HUES64 (cell line): ENCODE measurements at regions not wholly inside any gene's neighbourhood (a gene's known extent, or its start where the extent isn't known, plus 50 kb on each side); places are given as distances from the start of the nearest gene placed in this dataset.

ENCODE experiments used
- H3K27ac ChIP-seq: 2 replicates; pipeline ENCODE4 v1.7.0; 2013; ENCODE audit warnings: low read depth, low read length, inconsistent platforms
- H3K27me3 ChIP-seq: 2 replicates; pipeline ENCODE4 v1.6.1; 2013; ENCODE audit warnings: mild to moderate bottlenecking, low read length; ENCODE audit not compliant: insufficient read depth
- H3K36me3 ChIP-seq: 2 replicates; pipeline ENCODE4 v1.6.1; 2013; ENCODE audit warnings: mild to moderate bottlenecking, low read length; ENCODE audit not compliant: insufficient read depth
- H3K4me1 ChIP-seq: 2 replicates; pipeline ENCODE4 v1.6.1; 2013; ENCODE audit warnings: mild to moderate bottlenecking, low read length, moderate library complexity; ENCODE audit not compliant: insufficient read depth
- H3K4me3 ChIP-seq: 2 replicates; pipeline ENCODE4 v1.5.1; 2013; ENCODE audit warnings: mild to moderate bottlenecking, low read length, moderate library complexity
- H3K9ac ChIP-seq: 2 replicates; pipeline ENCODE4 v1.6.1; 2013; ENCODE audit warnings: mild to moderate bottlenecking, low read depth, low read length
- H3K9me3 ChIP-seq: 2 replicates; pipeline ENCODE4 v1.6.1; 2013; ENCODE audit warnings: low read depth, low read length; ENCODE audit not compliant: insufficient read depth
- WGBS: fragments of 150-250, 120-280 bp; methylation state at CpG from one replicate; pipeline ENCODE4 v1.1.7; 2013; ENCODE audit warnings: missing lambda C conversion rate; 5-methylcytosine and 5-hydroxymethylcytosine counted together

DNA sequence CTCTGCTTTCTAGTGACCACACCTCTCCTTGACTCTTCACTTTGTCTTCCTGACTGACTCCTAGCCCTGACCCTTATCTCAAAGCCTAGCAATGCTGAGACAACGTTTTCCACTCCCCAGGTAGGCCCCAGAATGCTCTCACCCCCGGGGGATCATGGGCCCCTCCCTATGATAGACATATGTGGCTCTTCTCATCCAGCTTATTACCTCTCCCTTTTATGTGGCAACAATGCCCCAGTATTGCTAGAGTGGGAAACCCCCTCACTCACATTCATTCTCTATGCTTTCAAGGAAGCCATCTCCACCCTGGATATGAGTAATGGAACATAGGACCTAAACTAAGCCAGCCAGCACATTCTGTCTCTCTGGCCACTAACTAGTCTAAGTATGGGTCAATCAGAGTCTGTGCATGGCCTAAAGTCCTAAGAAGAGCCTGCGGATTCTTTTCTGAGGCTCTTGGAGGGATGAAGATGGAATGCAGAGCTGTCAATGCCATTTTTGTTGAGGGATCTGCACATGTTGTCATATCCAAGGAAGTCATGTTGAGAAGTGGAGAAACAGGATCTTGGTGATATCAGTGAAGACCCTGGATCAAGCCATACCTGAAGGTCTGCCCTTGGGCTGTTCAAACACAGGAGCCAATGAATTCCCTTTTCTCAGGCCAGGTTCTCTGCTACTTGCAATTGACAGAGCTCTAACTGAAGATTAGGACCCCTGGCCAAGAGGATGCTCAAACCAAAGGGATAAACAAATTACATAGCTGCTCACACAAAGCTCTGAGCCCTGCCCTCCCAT is 79.8 kb upstream of the GRK3 start:
- Histone ChIP-seq H3K27me3 (no peaks in the 10 kb centered on the region), H3K4me1 (no peaks in the 10 kb centered on the region), H3K36me3 (peaks cover 27% of the 10 kb centered on the region), H3K9me3 (no peaks in the 10 kb centered on the region), H3K9ac (no peak overlapping the region), H3K4me3 (no peak overlapping the region), H3K27ac (no peak overlapping the region)
- 89% methylated on average over 3 of the region's 3 CpGs for whole genome bisulfite sequencing

DNA sequence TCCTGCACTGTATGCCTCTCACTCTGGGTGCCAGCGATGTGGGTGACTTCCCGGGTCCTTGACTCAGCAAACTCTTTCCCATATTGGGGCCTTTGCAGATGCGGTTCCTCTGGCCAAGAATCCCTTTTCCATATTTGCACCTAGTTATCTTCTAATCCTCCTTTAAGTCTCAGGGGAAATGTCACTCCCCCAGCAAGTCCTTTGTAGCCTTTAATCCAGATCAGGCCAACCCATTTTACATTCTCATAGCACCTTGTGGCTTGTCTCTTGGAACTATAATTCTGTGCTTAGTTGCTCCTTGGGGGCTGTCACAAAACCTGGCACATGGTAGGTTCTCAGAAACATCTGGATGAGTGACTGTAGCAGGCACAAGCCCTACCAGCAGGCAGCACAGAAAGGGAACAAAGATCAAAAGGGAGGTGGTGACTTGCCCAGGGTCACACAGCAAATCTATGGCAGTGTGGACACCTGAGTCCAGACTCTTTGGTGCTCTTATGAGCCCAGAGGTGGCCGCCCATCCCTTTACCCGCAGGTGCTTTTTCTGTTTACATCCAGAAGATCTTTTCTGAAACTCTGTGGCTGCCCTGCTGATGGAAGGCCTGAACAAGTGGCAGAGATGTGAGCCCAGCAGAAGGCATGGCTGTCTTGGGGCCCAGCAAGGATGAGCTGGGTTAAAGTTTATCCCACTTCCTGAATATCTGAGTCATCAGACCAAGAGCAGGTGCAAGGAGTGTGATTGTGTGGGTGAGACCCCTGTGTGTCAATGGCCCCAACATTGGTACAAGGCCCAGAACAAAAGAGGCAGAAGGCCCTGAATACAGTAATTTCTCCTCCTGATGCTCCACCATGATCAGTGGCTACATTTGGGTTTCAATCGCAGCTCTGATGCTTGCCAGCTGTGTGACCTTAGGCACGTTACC is 78.6 kb upstream of the GRK3 start:
- H3K27me3 ChIP-seq = no peaks in the 10 kb centered on the region
- H3K4me3 ChIP-seq = no peak overlapping the region
- peaks cover 28% of the 10 kb centered on the region for H3K36me3 ChIP-seq
- no peaks in the 10 kb centered on the region for H3K4me1 ChIP-seq
- H3K9me3 ChIP-seq = no peaks in the 10 kb centered on the region
- H3K9ac ChIP-seq = no peak overlapping the region
- no peak overlapping the region for H3K27ac ChIP-seq
- 92% methylated on average over 7 of the region's 7 CpGs for WGBS

DNA sequence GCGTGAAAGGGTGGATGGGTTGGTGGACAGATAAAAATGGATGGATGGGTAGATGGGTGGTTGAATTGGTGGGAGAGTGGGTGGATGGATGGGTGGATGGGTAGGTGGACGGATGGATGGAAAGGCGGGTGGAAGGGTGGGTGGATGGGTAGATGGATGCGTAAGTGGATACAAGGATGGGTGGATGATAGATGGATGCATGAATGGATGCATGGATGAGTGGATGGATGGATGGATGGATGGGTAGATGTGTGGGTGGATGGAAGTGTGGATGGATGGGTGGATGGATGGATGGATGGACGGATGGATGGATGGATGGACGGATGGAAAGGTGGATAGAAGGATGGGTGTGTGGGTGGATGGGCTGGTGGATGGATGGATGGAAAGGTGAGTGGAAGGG is 77.0 kb upstream of the GRK3 start:
- H3K36me3 ChIP-seq = peaks cover 18% of the 10 kb centered on the region
- no peaks in the 10 kb centered on the region for H3K27me3 ChIP-seq
- 91% methylated on average over 6 of the region's 6 CpGs for WGBS
- no peaks in the 10 kb centered on the region for H3K9me3 ChIP-seq
- H3K27ac ChIP-seq = no peak overlapping the region
- H3K4me3 ChIP-seq = no peak overlapping the region
- H3K9ac ChIP-seq = no peak overlapping the region
- H3K4me1 ChIP-seq = no peaks in the 10 kb centered on the region

DNA sequence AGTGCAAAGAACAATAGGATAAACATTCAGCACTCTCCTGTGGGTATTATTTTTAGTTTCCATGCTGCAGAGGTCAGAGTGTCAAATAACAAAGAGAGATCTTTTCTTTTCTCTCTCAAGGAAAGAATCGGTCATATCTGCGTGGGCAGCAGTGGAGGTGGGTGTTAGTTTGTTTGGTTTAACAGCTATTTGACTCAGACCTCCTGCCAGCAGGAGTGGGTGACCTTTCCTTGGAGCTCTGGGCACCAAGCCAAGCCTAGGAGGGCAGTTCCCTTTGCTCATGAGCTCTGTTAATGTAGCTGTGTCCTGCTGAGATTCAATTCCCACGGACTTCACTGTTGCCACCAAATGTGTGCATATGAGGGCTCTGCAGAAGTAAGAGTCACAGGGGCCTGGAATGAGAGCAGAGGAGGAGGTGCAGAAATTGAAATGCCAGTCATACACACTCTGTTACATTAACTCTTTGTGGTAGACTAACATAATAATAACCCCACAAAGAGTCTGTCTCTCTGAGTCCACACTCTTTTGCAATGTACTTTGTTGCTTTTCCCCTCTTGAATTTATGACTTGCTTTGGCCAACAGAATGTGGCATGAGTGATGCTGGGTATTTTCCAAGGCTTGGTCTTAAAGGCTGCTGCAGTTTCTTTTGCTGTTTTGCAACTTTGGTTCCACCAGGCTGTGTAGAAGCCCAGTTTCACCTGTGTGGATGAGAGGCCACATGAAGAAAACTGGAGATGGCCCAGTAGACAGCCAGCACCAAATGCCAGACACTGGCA is 76.0 kb upstream of the GRK3 start:
- H3K9me3 ChIP-seq = no peaks in the 10 kb centered on the region
- WGBS = 74% methylated on average over 3 of the region's 3 CpGs
- H3K4me1 ChIP-seq = no peaks in the 10 kb centered on the region
- no peak overlapping the region for H3K27ac ChIP-seq
- no peak overlapping the region for H3K4me3 ChIP-seq
- H3K36me3 ChIP-seq = peaks cover 18% of the 10 kb centered on the region
- H3K9ac ChIP-seq = no peak overlapping the region
- no peaks in the 10 kb centered on the region for H3K27me3 ChIP-seq

DNA sequence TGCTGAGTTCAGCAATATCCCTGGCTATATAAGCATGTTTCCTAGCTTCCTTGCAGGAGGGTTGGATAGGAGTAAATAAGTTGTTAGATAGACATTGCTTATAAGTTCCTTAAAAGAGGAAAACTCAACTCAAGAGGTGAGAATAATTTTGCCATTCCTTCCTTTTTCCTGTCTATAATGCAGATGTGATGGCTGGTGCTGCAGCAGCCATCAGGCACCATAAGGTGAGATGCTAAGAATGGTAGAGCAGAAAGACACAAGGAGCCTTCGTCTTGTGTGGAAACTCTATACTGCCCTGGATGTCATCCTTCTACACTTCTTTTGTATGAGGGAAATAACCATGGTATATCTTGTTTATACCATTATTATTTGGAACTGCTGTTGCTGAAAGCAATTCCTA is 74.5 kb upstream of the GRK3 start:
- Histone ChIP-seq H3K4me1 (no peaks in the 10 kb centered on the region), H3K36me3 (peaks cover 6% of the 10 kb centered on the region; the same call in 1 of the 2 replicates), H3K27ac (no peak overlapping the region), H3K9ac (no peak overlapping the region), H3K9me3 (no peaks in the 10 kb centered on the region), H3K27me3 (no peaks in the 10 kb centered on the region), H3K4me3 (no peak overlapping the region)
- WGBS = 89% methylated on average over 1 of the region's 1 CpG

DNA sequence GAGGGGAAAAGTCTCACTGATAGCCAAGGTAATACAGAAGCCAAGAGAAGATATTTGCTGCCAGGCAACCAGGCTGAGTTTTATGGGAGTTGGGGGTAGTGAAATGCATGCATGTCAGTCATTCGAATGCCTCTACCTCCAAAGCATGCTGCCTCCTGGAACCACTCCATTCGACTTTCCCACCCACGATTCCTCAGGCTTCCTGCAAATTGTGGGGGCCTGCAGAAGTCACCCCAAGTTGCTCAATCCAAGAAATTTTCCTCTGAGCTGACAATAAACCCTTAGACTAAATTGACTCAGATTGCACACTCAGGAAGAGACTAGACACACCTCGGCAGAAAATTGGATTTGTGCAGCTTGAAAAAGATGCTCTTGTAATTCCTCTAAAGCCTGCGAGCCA is 73.6 kb upstream of the GRK3 start:
- H3K4me1 ChIP-seq = no peaks in the 10 kb centered on the region
- 91% methylated on average over 5 of the region's 5 CpGs for WGBS
- no peaks in the 10 kb centered on the region for H3K27me3 ChIP-seq

DNA sequence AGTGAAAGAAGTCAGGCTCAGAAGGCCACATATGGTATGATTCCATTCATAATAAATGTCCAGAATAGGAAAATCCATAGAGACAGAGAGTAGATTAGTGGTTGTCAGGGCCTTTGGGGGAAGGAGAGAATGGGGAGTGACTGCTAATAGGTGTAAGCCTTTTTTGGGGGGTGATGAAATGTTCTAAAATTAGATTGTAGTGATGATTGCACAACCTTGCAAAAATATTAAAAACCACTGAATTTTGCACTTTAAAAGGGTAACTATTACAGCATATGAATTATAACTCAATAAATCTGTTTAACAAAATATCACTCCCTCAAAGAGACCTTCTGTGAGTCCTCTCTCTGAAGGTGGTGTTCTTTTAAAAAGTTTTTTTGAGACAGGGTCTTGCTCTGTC is 72.3 kb upstream of the GRK3 start:
- Histone ChIP-seq H3K27ac (no peak overlapping the region), H3K9me3 (no peaks in the 10 kb centered on the region), H3K4me1 (no peaks in the 10 kb centered on the region), H3K9ac (no peak overlapping the region), H3K36me3 (peaks cover 3% of the 10 kb centered on the region; the same call in 1 of the 2 replicates), H3K27me3 (no peaks in the 10 kb centered on the region), H3K4me3 (no peak overlapping the region)

More for the DNA sequence above, 73.6 kb upstream of the GRK3 start:
- Histone ChIP-seq H3K27ac (no peak overlapping the region), H3K9ac (no peak overlapping the region), H3K36me3 (peaks cover 6% of the 10 kb centered on the region; the same call in 1 of the 2 replicates), H3K4me3 (no peak overlapping the region), H3K9me3 (no peaks in the 10 kb centered on the region)

DNA sequence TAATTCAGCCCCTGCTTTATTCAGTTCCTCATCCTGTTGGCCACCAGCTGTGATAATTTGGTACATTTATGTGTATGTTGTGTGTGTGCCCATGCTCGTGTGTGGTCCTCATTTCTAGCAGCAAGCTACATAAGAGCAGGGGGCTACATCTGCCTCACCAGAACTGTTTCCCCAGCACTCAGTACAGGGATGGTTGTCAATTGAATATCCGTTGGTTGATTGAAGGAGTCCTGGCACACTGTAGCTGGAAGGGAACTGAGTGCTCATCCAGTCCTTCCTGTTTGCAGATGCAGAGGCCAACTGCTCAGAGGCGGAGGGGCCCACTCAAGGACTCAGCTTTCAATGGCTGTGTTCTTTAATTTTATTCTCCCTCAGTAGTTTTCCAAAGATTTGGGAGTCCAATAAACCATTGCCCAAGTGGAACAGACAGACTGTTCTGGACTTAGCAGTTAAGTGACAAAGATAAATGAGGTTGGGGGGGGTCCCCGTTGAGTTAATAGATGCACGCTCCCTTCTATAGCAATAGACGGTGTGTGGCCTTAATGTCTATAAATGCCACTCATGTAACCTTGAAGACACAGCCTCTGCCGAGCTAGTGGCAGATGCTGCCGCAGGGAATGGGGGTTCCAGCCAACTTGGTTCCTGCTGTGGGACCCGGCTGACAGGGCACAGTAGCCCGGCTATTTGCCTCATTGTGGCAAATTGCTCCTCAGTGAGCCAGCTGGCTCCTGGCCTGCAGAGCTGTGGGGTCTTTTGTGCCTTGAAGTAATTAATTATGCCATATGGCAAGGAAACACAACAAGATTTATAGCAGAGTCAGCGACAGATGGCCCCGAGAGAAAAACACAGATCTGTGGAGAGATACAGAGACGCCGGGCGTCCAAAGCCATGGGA is 71.4 kb upstream of the GRK3 start:
- 92% methylated on average over 15 of the region's 15 CpGs for WGBS
- peaks cover 3% of the 10 kb centered on the region; the same call in 1 of the 2 replicates for H3K36me3 ChIP-seq
- no peak overlapping the region for H3K27ac ChIP-seq
- H3K27me3 ChIP-seq = no peaks in the 10 kb centered on the region
- no peak overlapping the region for H3K9ac ChIP-seq
- H3K9me3 ChIP-seq = no peaks in the 10 kb centered on the region
- no peak overlapping the region for H3K4me3 ChIP-seq
- no peaks in the 10 kb centered on the region for H3K4me1 ChIP-seq

DNA sequence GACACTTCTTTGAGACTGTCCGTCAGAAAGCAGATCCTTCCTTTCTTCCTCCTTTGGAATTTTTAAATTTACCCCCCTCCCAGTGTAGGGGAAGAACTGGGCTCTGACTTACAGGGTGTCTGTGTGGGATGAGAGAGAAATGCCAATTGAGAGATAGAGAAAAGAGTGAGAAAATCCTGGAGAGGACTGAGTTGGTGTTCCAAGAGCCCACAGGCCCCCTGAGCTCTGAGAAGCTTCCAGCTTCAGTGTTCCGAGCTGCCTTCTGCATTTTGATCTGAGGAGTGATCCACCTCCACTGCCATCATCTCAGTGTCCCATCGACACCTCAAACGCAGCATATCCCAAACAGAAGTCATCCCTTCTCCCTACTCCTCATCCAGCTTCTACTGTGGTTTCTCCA is 70.7 kb upstream of the GRK3 start:
- H3K36me3 ChIP-seq = peaks cover 3% of the 10 kb centered on the region; the same call in 1 of the 2 replicates
- H3K27me3 ChIP-seq = no peaks in the 10 kb centered on the region
- H3K9me3 ChIP-seq = no peaks in the 10 kb centered on the region
- no peaks in the 10 kb centered on the region for H3K4me1 ChIP-seq
- no peak overlapping the region for H3K4me3 ChIP-seq
- H3K27ac ChIP-seq = no peak overlapping the region
- 94% methylated on average over 3 of the region's 4 CpGs for WGBS
- H3K9ac ChIP-seq = no peak overlapping the region

DNA sequence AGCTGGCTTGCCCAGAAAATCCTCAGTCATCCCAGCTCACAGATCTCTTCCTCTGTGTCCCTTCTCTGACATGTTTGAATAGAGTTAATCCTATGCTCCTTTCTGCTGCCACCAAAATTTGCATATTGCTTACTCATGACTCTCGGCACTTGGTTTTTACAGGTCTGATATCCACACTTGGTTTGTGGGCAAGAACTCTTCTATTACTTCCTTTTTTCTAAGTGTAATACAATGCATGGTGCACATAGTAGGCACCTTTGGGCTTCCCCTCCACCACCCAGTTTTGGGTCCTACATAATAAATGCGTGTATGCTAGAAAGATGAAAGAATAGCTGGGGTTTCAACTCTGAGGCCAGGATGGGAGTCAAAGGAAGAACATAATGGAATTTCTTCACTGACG is 69.7 kb upstream of the GRK3 start:
- 79% methylated on average over 3 of the region's 3 CpGs for WGBS
- no peak overlapping the region for H3K9ac ChIP-seq
- no peaks in the 10 kb centered on the region for H3K27me3 ChIP-seq
- no peak overlapping the region for H3K27ac ChIP-seq
- no peak overlapping the region for H3K4me3 ChIP-seq
- H3K36me3 ChIP-seq = peaks cover 3% of the 10 kb centered on the region; the same call in 1 of the 2 replicates
- no peaks in the 10 kb centered on the region for H3K9me3 ChIP-seq
- H3K4me1 ChIP-seq = no peaks in the 10 kb centered on the region
